AG09309 (cell line): ENCODE measurements at regions not wholly inside any gene's neighbourhood (a gene's known extent, or its start where the extent isn't known, plus 50 kb on each side); places are given as distances from the start of the nearest gene placed in this dataset.
"Not testable (repeated sequence)": the region's sequence is repeated elsewhere in the genome, so short reads cannot be mapped to it uniquely, and the experiment has no call there.

Experiments used
- DNase-seq: peaks from one replicate; pipeline ENCODE4 v3.0.0-alpha.2; 2010; ENCODE audit warnings: low read depth
- H3K4me3 ChIP-seq: 2 replicates; pipeline ENCODE4 v1.5.1; 2011; ENCODE audit warnings: mild to moderate bottlenecking, low read depth, low read length, moderate library complexity; ENCODE audit not compliant: control insufficient read depth
- CTCF ChIP-seq: IDR thresholded peaks from 2 replicates; pipeline ENCODE4 v1.5.1; 2011; ENCODE audit warnings: mild to moderate bottlenecking, low read depth, low read length, inconsistent platforms; ENCODE audit not compliant: insufficient read depth, control insufficient read depth; ENCODE audit errors: missing control alignments

DNA sequence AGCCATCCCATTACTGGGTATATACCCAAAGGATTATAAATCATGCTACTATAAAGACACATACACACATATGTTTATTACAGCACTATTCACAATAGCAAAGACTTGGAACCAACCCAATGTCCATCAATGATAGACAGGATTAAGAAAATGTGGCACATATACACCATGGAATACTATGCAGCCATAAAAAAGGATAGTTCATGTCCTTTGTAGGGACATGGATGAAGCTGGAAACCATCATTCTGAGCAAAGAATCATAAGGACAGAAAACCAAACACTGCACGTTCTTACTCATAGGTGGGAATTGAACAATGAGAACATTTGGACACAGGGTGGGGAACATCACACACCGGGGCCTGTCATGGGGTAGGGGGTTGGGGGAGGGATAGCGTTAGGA, 60.3 kb upstream of the NMU start:
- not testable (repeated sequence) for H3K4me3 ChIP-seq, DNase-seq

DNA sequence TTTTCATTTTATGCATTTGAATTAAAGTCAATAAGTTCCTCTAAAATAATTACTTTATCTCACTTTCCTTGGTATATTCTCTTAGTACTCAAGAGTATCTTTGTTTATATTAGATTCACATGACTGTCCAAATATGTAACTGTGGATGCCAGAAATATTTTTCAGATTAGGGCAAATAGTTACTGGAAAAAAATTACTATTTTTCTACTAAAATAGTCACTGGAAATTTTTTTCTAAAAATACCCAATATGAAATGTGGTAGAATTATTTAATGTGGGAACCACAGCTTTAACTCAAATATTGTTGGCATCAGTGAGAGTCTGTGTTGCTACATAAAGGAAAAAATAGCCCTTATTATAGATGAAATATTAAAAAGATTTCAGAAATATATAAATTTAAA, 70.4 kb upstream of the NMU start:
- no peak for TF ChIP-seq CTCF
- no peak overlapping the region for H3K4me3 ChIP-seq

DNA sequence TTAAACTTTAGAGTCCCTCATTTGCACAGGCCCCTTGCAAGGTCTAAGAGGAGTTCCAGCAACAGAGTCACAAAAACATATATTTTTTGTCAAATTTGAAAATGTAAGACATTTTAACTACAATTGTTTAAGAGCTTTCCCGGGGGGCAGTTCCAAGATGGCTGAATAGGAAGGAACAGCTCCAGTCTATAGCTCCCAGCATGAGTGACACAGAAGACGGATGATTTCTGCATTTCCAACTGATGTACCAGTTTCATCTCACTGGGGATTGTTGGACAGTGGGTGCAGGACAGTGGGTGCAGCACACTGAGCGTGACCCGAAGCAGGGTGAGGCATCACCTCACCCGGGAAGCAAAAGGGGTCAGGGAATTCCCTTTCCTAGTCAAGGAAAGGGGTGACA, 71.4 kb upstream of the NMU start:
- DNase-seq, result no peak
- no peak for TF ChIP-seq CTCF
- no peak overlapping the region for H3K4me3 ChIP-seq

More for the DNA sequence above, 70.4 kb upstream of the NMU start:
- no peak for DNase-seq

GRCh38 chr4:55707991-55708390, 71.9 kb upstream of the NMU start:
- H3K4me3 ChIP-seq, DNase-seq: not testable (repeated sequence)

- not testable (repeated sequence) for DNase-seq, H3K4me3 ChIP-seq
Measured at GRCh38 chr4:55712835-55713234, 76.7 kb upstream of the NMU start.

GRCh38 chr4:55721651-55722050, 85.6 kb upstream of the NMU start:
- TF ChIP-seq CTCF, result no peak
- H3K4me3 ChIP-seq, result no peak overlapping the region
- no peak for DNase-seq

GRCh38 chr4:55722132-55722531, 86.0 kb upstream of the NMU start:
- no peak for TF ChIP-seq CTCF
- DNase-seq, result no peak
- no peak overlapping the region for H3K4me3 ChIP-seq

GRCh38 chr4:55723403-55723802, 87.3 kb upstream of the NMU start:
- DNase-seq, result no peak
- no peak overlapping the region for H3K4me3 ChIP-seq
- TF ChIP-seq CTCF, result no peak
